ENCODE measurements at regions not wholly inside any gene's neighbourhood (a gene's known extent, or its start where the extent isn't known, plus 50 kb on each side); places are given as distances from the start of the nearest gene placed in this dataset.

DNA sequence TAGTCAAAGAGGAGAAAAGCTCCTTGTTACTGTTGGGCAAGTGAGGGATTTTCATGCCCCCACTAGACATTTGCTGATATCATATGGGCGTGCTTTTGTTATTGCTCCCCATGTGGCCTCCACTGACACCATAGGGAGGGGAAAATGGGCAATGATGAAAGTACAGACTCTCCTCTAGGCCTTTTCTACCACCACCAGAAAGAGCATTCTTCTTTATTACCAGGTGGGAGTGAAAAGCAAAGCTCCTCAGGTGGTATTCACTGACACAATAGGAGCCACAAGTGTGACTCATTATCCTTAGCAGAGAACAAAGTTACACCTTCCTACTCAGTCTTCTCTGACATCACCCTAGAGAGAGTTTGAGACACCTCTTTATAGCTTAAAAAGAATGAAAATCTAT is 667.1 kb downstream of the LTN1 start:
- DNase-seq (ENCODE audit: low spot score): no peak
- TF ChIP-seq CTCF (IDR thresholded peaks at IDR 0.05; ENCODE audit: borderline replicate concordance, control extremely low read depth, extremely low read depth, insufficient read depth, missing control alignments): no peak
- in situ Hi-C loops (cut with MboI; ENCODE audit: low sequenced_read_pairs, unreplicated experiment): loop anchor here (10.0 kb wide), 1 partner anchor 59 kb away; no protein-coding TSS in a partner anchor

DNA sequence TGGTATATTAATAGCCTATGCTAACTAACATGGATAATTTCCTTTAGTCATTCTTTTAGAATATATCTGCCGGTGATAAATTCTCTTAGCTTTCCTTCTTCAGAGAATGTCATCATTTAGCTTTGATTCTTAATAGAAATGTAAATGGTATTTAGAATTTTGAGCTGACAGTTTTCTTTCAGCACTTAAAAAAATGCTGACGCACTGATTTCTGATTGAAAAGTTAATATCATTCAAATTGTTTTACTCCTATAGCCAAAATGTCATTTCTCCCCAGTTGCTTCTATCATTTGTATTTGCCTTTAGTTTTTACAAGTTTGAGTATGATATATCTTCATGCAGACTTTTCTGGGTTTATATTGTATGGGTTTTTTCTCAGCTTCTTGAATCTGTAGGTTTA is 668.0 kb downstream of the LTN1 start:
- in situ Hi-C loops (cut with MboI; ENCODE audit: low sequenced_read_pairs, unreplicated experiment): loop anchor here (10.0 kb wide), 1 partner anchor 60 kb away; no protein-coding TSS in a partner anchor
- DNase-seq (ENCODE audit: low spot score): no peak

DNA sequence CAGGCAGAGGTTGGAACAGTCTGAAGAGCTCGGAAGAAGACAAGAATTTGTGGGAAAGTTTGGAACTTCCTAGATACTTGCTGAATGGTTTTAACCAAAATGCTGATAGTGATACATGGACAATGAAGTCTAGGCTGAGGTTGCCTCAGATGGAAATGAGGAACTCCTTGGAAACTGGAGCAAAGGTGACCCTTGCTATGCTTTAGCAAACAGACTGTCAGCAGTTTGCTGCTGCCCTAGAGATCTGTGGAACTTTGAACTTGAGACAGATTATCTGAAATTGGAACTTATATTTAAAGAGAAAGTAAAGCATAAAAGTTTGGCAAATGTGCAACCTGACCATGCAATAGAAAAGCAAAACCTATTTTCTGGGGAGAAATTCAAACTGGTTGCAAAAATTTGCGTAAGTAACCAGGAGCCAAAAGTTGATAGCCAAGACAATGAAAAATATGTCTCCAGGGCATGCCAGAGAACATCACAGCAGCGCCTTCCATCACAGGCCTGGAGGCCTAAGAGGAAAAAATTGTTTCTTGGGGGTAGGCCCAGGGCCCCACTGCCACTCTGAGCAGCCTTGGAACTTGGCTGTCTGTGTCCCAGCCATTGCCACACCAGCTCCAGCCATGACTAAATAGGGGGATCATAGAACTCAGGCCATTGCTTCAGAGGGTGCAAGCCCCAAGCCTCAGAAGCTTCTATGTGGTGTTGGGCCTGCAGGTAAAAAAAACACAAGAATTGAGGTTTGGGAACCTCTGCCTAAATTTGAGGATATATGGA is 675.3 kb downstream of the LTN1 start:
- TF ChIP-seq CTCF (IDR thresholded peaks at IDR 0.05; ENCODE audit: borderline replicate concordance, control extremely low read depth, extremely low read depth, insufficient read depth, missing control alignments): no peak
- in situ Hi-C loops (cut with MboI; ENCODE audit: low sequenced_read_pairs, unreplicated experiment): no loop called here
- no peak for DNase-seq (ENCODE audit: low spot score)

More for the DNA sequence above, 668.0 kb downstream of the LTN1 start:
- no peak for TF ChIP-seq CTCF (IDR thresholded peaks at IDR 0.05; ENCODE audit: borderline replicate concordance, control extremely low read depth, extremely low read depth, insufficient read depth, missing control alignments)

DNA sequence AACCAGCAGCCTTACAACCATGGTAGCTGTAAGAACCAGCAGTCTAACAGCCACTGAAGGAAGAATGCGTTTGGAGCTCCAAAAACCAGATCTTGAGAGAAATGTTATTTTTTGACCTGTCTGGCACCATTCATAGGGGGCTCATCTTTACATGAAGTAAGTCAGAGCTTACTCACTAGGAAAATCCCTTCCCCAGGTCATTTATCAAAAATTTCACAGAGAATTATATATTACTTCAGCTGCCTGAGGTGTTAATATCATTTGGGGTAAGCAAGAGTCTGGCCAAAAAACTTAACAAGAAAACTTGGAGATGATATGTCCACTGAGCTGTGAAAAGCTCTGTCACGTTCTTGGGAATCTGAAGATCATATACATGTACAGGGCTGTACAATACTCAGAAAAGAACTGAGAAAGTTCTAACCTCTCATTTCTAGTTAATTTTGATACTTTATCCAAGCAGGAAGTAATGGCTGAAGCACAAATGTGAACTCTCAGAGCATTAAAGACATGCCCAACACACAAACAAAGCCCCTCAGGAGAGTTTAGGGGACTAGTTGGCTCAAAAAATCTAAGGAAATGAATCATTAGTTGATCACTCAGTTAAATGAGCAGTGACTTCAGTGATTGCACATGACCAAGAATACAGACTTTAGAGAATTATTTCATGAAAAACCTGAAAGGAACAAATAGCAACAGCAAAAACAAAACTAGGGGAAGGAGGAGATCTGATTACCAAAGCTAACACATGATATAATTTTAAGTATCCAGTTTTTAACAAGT is 681.1 kb downstream of the LTN1 start:
- in situ Hi-C loops (cut with MboI; ENCODE audit: low sequenced_read_pairs, unreplicated experiment): no loop called here
- TF ChIP-seq CTCF (IDR thresholded peaks at IDR 0.05; ENCODE audit: borderline replicate concordance, control extremely low read depth, extremely low read depth, insufficient read depth, missing control alignments): no peak
- DNase-seq (ENCODE audit: low spot score): no peak

- in situ Hi-C loops (cut with MboI; ENCODE audit: low sequenced_read_pairs, unreplicated experiment): no loop called here
- DNase-seq (ENCODE audit: low spot score): no peak
- TF ChIP-seq CTCF (IDR thresholded peaks at IDR 0.05; ENCODE audit: borderline replicate concordance, control extremely low read depth, extremely low read depth, insufficient read depth, missing control alignments): no peak
Measured at GRCh38 chr21:28310711-28311110, 682.0 kb downstream of the LTN1 start.

DNA sequence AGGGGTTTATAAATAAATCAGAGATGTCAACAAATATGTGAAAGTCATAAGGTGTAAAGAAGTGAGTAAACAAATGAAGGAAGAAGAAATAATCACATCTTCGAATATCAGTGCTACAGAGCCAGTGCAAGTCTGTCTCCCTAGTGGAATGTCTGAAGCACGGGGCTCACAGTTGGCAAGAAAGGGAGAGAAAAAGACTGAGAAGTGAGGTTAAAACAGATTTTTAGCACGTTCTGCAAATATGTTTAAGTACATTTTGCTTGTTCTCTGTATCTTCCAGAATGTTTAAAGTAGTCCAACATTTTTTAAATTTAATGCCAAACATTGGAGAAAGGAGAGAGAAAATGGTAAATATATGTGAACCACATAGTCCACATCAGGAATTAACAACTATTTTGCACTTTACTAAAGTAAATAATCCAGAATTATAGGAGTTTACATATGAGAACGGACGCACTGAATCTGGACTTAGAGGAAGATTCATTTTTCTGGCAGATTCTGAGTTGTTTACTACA is 682.4 kb downstream of the LTN1 start:
- TF ChIP-seq CTCF (IDR thresholded peaks at IDR 0.05; ENCODE audit: borderline replicate concordance, control extremely low read depth, extremely low read depth, insufficient read depth, missing control alignments): no peak
- in situ Hi-C loops (cut with MboI; ENCODE audit: low sequenced_read_pairs, unreplicated experiment): no loop called here
- DNase-seq (ENCODE audit: low spot score): no peak
